Stimulated activated naive CD8-positive, alpha-beta T cell treated with anti-CD3 and anti-CD28 coated beads, Interleukin-15, amount 100 ng/mL, for 72 hours (primary cell): ENCODE measurements at regions not wholly inside any gene's neighbourhood (a gene's known extent, or its start where the extent isn't known, plus 50 kb on each side); places are given as distances from the start of the nearest gene placed in this dataset.

Source experiments
- ATAC-seq: fragments of 150-1000 bp; cut with Tn5 transposase; 2 replicates; pipeline ENCODE4 v1.10.0; 2021; ENCODE audit warnings: mild to moderate bottlenecking, moderate library complexity
- DNase-seq, 2 donors: peaks; one replicate each; pipeline ENCODE4 v3.0.0; 2021 to 2022
- H3K27ac Mint-ChIP-seq, 2 donors: one replicate each; pipeline ENCODE4 v1.8.0; 2022; ENCODE audit warnings: mild to moderate bottlenecking in 2 of 2, mixed read lengths in 2 of 2, moderate library complexity in 2 of 2
- H3K27me3 Mint-ChIP-seq: one replicate; pipeline ENCODE4 v1.8.0; 2022; ENCODE audit warnings: mixed read lengths
- H3K4me1 Mint-ChIP-seq: one replicate; pipeline ENCODE4 v1.8.0; 2022; ENCODE audit warnings: mild to moderate bottlenecking, mixed read lengths
- H3K4me3 Mint-ChIP-seq, 2 donors: one replicate each; pipeline ENCODE4 v1.8.0; 2022; ENCODE audit warnings: mild to moderate bottlenecking in 2 of 2, mixed read lengths in 2 of 2, moderate library complexity in 1 of 2
- H3K9me3 Mint-ChIP-seq, 2 donors: one replicate each; pipeline ENCODE4 v1.8.0; 2022; ENCODE audit warnings: mixed read lengths in 2 of 2

- DNase-seq (no peak), ATAC-seq (no peak)
- peaks cover 16% of the 10 kb centered on the region for H3K27me3 Mint-ChIP-seq
- no peaks in the 10 kb centered on the region for H3K9me3 Mint-ChIP-seq
- H3K27ac Mint-ChIP-seq = no peak overlapping the region
- H3K4me3 Mint-ChIP-seq = no peak overlapping the region
- H3K4me1 Mint-ChIP-seq = no peaks in the 10 kb centered on the region
Measured at GRCh38 chr7:106524690-106525059, 136.3 kb downstream of the CCDC71L start.

GRCh38 chr7:106523482-106523881, 137.5 kb downstream of the CCDC71L start:
- Mint-ChIP-seq H3K4me1 (no peaks in the 10 kb centered on the region), H3K9me3 (no peaks in the 10 kb centered on the region), H3K4me3 (no peak overlapping the region), H3K27ac (no peak overlapping the region), H3K27me3 (peaks cover 28% of the 10 kb centered on the region)
- no peak for DNase-seq
- ATAC-seq = no peak

GRCh38 chr7:106522696-106523095, 138.3 kb downstream of the CCDC71L start:
- Mint-ChIP-seq H3K9me3 (no peaks in the 10 kb centered on the region), H3K4me1 (no peaks in the 10 kb centered on the region), H3K27ac (no peak overlapping the region), H3K27me3 (peaks cover 36% of the 10 kb centered on the region), H3K4me3 (no peak overlapping the region)
- no peak for ATAC-seq
- DNase-seq = no peak

GRCh38 chr7:106521541-106521940, 139.4 kb downstream of the CCDC71L start:
- ATAC-seq = no peak
- Mint-ChIP-seq H3K27ac (no peak overlapping the region), H3K9me3 (no peaks in the 10 kb centered on the region), H3K27me3 (peaks cover 45% of the 10 kb centered on the region), H3K4me1 (no peaks in the 10 kb centered on the region), H3K4me3 (no peak overlapping the region)
- no peak for DNase-seq

GRCh38 chr7:106520962-106521514, 139.9 kb downstream of the CCDC71L start:
- Mint-ChIP-seq H3K4me3 (no peak overlapping the region), H3K27me3 (peaks cover 50% of the 10 kb centered on the region), H3K4me1 (no peaks in the 10 kb centered on the region), H3K9me3 (no peaks in the 10 kb centered on the region), H3K27ac (no peak overlapping the region)
- DNase-seq (no peak), ATAC-seq (no peak)

GRCh38 chr7:106518967-106519366, 142.0 kb downstream of the CCDC71L start:
- no peak overlapping the region for H3K4me3 Mint-ChIP-seq
- H3K27ac Mint-ChIP-seq = no peak overlapping the region
- DNase-seq = no peak
- H3K9me3 Mint-ChIP-seq = no peaks in the 10 kb centered on the region
- ATAC-seq = no peak
- H3K4me1 Mint-ChIP-seq = no peaks in the 10 kb centered on the region
- H3K27me3 Mint-ChIP-seq = peaks cover 48% of the 10 kb centered on the region

GRCh38 chr7:106518239-106518638, 142.7 kb downstream of the CCDC71L start:
- no peak overlapping the region for H3K4me3 Mint-ChIP-seq
- no peaks in the 10 kb centered on the region for H3K9me3 Mint-ChIP-seq
- ATAC-seq (no peak), DNase-seq (no peak)
- H3K27me3 Mint-ChIP-seq = peaks cover 41% of the 10 kb centered on the region
- H3K4me1 Mint-ChIP-seq = no peaks in the 10 kb centered on the region
- H3K27ac Mint-ChIP-seq = no peak overlapping the region

- H3K27ac Mint-ChIP-seq = no peak overlapping the region
- H3K4me1 Mint-ChIP-seq = no peaks in the 10 kb centered on the region
- ATAC-seq (no peak), DNase-seq (no peak)
- no peak overlapping the region for H3K4me3 Mint-ChIP-seq
- H3K9me3 Mint-ChIP-seq = no peaks in the 10 kb centered on the region
- H3K27me3 Mint-ChIP-seq = peaks cover 41% of the 10 kb centered on the region
Measured at GRCh38 chr7:106517508-106517907, 143.4 kb downstream of the CCDC71L start.

GRCh38 chr7:106515321-106515720, 145.6 kb downstream of the CCDC71L start:
- DNase-seq = no peak
- no peak overlapping the region for H3K27ac Mint-ChIP-seq
- no peak overlapping the region for H3K4me3 Mint-ChIP-seq
- no peak for ATAC-seq
- no peaks in the 10 kb centered on the region for H3K4me1 Mint-ChIP-seq
- peaks cover 50% of the 10 kb centered on the region for H3K27me3 Mint-ChIP-seq
- no peaks in the 10 kb centered on the region for H3K9me3 Mint-ChIP-seq

GRCh38 chr7:106514881-106515280, 146.1 kb downstream of the CCDC71L start:
- no peaks in the 10 kb centered on the region for H3K9me3 Mint-ChIP-seq
- no peak overlapping the region for H3K27ac Mint-ChIP-seq
- no peak for ATAC-seq
- no peaks in the 10 kb centered on the region for H3K4me1 Mint-ChIP-seq
- H3K27me3 Mint-ChIP-seq = peaks cover 55% of the 10 kb centered on the region
- no peak overlapping the region for H3K4me3 Mint-ChIP-seq
- DNase-seq = no peak

- DNase-seq (no peak), ATAC-seq (no peak)
- Mint-ChIP-seq H3K27me3 (peaks cover 38% of the 10 kb centered on the region), H3K27ac (no peak overlapping the region), H3K4me3 (no peak overlapping the region), H3K4me1 (no peaks in the 10 kb centered on the region), H3K9me3 (no peaks in the 10 kb centered on the region)
Measured at GRCh38 chr7:106512217-106512616, 148.7 kb downstream of the CCDC71L start.

GRCh38 chr7:106504645-106505044, 156.3 kb downstream of the CCDC71L start:
- H3K4me3 Mint-ChIP-seq = no peak overlapping the region
- peaks cover 4% of the 10 kb centered on the region for H3K27me3 Mint-ChIP-seq
- H3K9me3 Mint-ChIP-seq = peaks cover 9% of the 10 kb centered on the region in 2 donors
- H3K4me1 Mint-ChIP-seq = peaks cover 25% of the 10 kb centered on the region
- H3K27ac Mint-ChIP-seq = no peak overlapping the region
- DNase-seq (no peak), ATAC-seq (peak; percentile 37)

GRCh38 chr7:106504207-106504606, 156.8 kb downstream of the CCDC71L start:
- ATAC-seq (no peak), DNase-seq (no peak)
- no peak overlapping the region for H3K27ac Mint-ChIP-seq
- no peak overlapping the region for H3K4me3 Mint-ChIP-seq
- peaks cover 25% of the 10 kb centered on the region for H3K4me1 Mint-ChIP-seq
- no peaks in the 10 kb centered on the region for H3K27me3 Mint-ChIP-seq
- H3K9me3 Mint-ChIP-seq = peaks cover 9% of the 10 kb centered on the region in 2 donors

GRCh38 chr7:106503626-106504025, 157.3 kb downstream of the CCDC71L start:
- H3K27ac Mint-ChIP-seq = no peak overlapping the region
- H3K4me3 Mint-ChIP-seq = no peak overlapping the region
- no peak for ATAC-seq
- DNase-seq = no peak
- H3K4me1 Mint-ChIP-seq = peaks cover 25% of the 10 kb centered on the region
- no peaks in the 10 kb centered on the region for H3K27me3 Mint-ChIP-seq
- peaks cover 9% of the 10 kb centered on the region in 2 donors for H3K9me3 Mint-ChIP-seq

- no peak for DNase-seq
- H3K27me3 Mint-ChIP-seq = peaks cover 5% of the 10 kb centered on the region
- peak overlapping the region in 1 of 2 donors; percentile 49 for H3K27ac Mint-ChIP-seq
- no peak for ATAC-seq
- no peak overlapping the region for H3K4me3 Mint-ChIP-seq
- H3K9me3 Mint-ChIP-seq = peaks cover 9 to 13% of the 10 kb centered on the region in 2 donors
- H3K4me1 Mint-ChIP-seq = peaks cover 22% of the 10 kb centered on the region
Measured at GRCh38 chr7:106501605-106502580, 159.1 kb downstream of the CCDC71L start.

- Mint-ChIP-seq H3K27me3 (peaks cover 25% of the 10 kb centered on the region), H3K4me1 (peaks cover 20% of the 10 kb centered on the region), H3K27ac (no peak overlapping the region), H3K4me3 (no peak overlapping the region), H3K9me3 (peaks cover 17 to 18% of the 10 kb centered on the region in 2 donors)
- DNase-seq (no peak), ATAC-seq (no peak)
Measured at GRCh38 chr7:106499897-106500296, 161.1 kb downstream of the CCDC71L start.
